Body of pancreas (tissue), 4 donors: ENCODE measurements at regions not wholly inside any gene's neighbourhood (a gene's known extent, or its start where the extent isn't known, plus 50 kb on each side); places are given as distances from the start of the nearest gene placed in this dataset.

Experiments
- ATAC-seq: fragments of 150-250 bp; one replicate; pipeline ENCODE4 v1.9.1; 2016
- DNase-seq, 4 donors: peaks; one replicate each; pipeline ENCODE4 v3.0.0-alpha.2; 2019
- H3K27ac ChIP-seq, 4 donors: fragments of 200-600 bp; sonication (generic); 1 replicate in 3 of 4; 2 replicates in 1 of 4; pipeline versions ENCODE4 v1.5.1 to v1.6.1; 2016 to 2019; ENCODE audit warnings: mild to moderate bottlenecking in 1 of 4, mixed read lengths in 1 of 4, moderate library complexity in 1 of 4
- H3K27me3 ChIP-seq, 2 donors: fragments of 200-600 bp; sonication (generic); one replicate each; pipeline ENCODE4 v1.6.0; 2016; ENCODE audit warnings: mild to moderate bottlenecking in 1 of 2
- H3K36me3 ChIP-seq, 2 donors: fragments of 200-600 bp; sonication (generic); replicated peaks in 1 of 2; 2 replicates each; pipeline ENCODE4 v1.5.1; 2016; ENCODE audit warnings: low read depth in 2 of 2; ENCODE audit not compliant: insufficient read depth in 1 of 2
- H3K4me1 ChIP-seq: fragments of 200-600 bp; sonication (generic); one replicate; pipeline ENCODE4 v1.6.0; 2016
- H3K4me3 ChIP-seq, 2 donors: fragments of 200-600 bp; sonication (generic); 1 replicate in 1 of 2; 2 replicates in 1 of 2; pipeline ENCODE4 v1.5.1; 2016 to 2019
- H3K9me3 ChIP-seq, 3 donors: fragments of 200-600 bp; sonication (generic); 1 replicate in 2 of 3; 2 replicates in 1 of 3; pipeline ENCODE4 v1.5.1; 2016
- POLR2A ChIP-seq, 3 donors: fragments of 450-650 bp; IDR thresholded peaks; one replicate each; pipeline ENCODE4 v1.6.1; 2016; ENCODE audit warnings: antibody characterized with exemption in 3 of 3, mild to moderate bottlenecking in 2 of 3
- WGBS, 2 donors: methylation state at CpG; one replicate each; pipeline ENCODE4 v1.1.5; 2017; 5-methylcytosine and 5-hydroxymethylcytosine counted together
- intact Hi-C: fragments of 100-400 bp; cut with DNase I; formaldehyde crosslinking; loops from one replicate; pipeline ENCODE4 v1.15.1; 2023
- TF ChIP-seq, protein P1 (sequence below), 7 experiments: fragments of 450-650 bp in 4 of 7; fragments of 200-600 bp in 3 of 7; sonication (generic) in 3 of 7; IDR thresholded peaks; one replicate each; pipeline ENCODE4 v1.5.1; 2016 to 2019; ENCODE audit warnings: antibody characterized with exemption in 7 of 7

DNA sequence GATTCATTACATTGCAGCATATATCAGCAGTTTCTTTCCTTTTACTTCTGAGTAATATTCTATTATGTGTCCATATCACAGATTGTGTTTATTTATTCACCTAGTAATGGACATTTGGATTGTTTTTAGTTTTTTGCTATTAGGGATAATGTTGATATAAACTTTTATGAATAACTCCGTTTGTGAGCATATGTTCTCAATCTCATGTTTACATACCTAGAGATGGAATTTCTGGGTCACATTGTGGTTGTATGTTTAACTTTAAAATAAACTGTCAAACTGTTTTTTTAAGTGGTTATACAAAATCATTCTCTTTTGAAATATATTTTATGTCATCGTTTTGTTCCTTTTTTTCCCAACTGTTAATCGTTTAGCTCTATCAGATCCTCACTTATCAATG is 311.6 kb downstream of the MMUT start:
- no peaks in the 10 kb centered on the region for H3K27me3 ChIP-seq
- intact Hi-C loops, result no loop called here
- no peaks in the 10 kb centered on the region for H3K36me3 ChIP-seq
- ATAC-seq (no peak), DNase-seq (no peak)
- no peak overlapping the region for H3K4me3 ChIP-seq
- TF ChIP-seq POLR2A (IDR thresholded peaks at IDR 0.05), result no peak
- TF ChIP-seq, protein P1, sequence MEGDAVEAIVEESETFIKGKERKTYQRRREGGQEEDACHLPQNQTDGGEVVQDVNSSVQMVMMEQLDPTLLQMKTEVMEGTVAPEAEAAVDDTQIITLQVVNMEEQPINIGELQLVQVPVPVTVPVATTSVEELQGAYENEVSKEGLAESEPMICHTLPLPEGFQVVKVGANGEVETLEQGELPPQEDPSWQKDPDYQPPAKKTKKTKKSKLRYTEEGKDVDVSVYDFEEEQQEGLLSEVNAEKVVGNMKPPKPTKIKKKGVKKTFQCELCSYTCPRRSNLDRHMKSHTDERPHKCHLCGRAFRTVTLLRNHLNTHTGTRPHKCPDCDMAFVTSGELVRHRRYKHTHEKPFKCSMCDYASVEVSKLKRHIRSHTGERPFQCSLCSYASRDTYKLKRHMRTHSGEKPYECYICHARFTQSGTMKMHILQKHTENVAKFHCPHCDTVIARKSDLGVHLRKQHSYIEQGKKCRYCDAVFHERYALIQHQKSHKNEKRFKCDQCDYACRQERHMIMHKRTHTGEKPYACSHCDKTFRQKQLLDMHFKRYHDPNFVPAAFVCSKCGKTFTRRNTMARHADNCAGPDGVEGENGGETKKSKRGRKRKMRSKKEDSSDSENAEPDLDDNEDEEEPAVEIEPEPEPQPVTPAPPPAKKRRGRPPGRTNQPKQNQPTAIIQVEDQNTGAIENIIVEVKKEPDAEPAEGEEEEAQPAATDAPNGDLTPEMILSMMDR (IDR thresholded peaks at IDR 0.05), result no peak
- H3K27ac ChIP-seq, result no peak overlapping the region
- no peaks in the 10 kb centered on the region for H3K4me1 ChIP-seq
- 35 to 39% methylated on average over 3 of the region's 3 CpGs for WGBS, 2 donors
- no peaks in the 10 kb centered on the region for H3K9me3 ChIP-seq

DNA sequence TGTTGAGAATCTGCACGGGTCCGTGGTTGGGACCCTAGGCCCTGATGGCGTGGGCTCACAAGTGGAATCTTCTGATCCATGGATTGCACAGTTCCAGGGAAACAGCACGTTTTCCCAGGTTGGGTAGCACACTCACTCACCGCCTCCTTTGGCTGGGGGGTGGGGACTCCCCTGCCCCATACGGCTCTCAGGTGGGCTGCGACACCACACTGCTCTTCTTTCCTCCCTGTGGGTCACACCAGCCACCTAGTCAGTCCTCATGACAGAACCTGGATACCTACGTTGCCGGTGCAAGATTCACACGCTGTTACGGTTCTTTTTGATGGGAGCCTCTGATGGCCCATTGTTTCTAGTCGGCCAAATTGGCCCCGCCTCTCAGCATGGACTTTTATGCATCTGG is 312.0 kb downstream of the MMUT start:
- Histone ChIP-seq H3K36me3 (no peaks in the 10 kb centered on the region), H3K4me3 (no peak overlapping the region), H3K27me3 (no peaks in the 10 kb centered on the region), H3K27ac (no peak overlapping the region), H3K4me1 (no peaks in the 10 kb centered on the region), H3K9me3 (no peaks in the 10 kb centered on the region)
- ATAC-seq (no peak), DNase-seq (no peak)
- intact Hi-C loops, result no loop called here
- TF ChIP-seq, protein P1 (IDR thresholded peaks at IDR 0.05), result no peak
- no peak for TF ChIP-seq POLR2A (IDR thresholded peaks at IDR 0.05)
- WGBS, 2 donors, result 65 to 80% methylated on average over 10 to 13 of the region's 13 CpGs

DNA sequence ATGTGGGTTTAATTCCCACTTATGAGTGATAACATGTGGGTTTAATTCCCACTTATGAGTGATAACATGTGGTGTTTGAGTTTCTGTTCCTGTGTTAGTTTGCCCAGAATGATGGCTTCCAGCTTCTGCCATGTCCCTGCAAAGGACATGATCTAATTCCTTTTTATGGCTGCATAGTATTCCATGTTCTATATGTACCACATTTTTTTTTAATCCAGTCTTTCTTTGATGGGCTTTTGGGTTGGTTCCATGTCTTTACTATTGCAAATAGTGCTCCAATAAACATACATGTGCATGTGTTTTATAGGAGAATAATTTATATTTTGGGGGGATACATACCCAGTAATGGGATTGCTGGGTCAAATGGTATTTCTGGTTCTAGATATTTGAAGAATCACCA is 317.8 kb downstream of the MMUT start:
- intact Hi-C loops, result no loop called here
- ATAC-seq (no peak), DNase-seq (no peak)
- Histone ChIP-seq H3K36me3 (no peaks in the 10 kb centered on the region), H3K4me3 (no peak overlapping the region), H3K27ac (no peak overlapping the region), H3K27me3 (no peaks in the 10 kb centered on the region), H3K4me1 (no peaks in the 10 kb centered on the region), H3K9me3 (no peaks in the 10 kb centered on the region)
- no peak for TF ChIP-seq POLR2A (IDR thresholded peaks at IDR 0.05)
- TF ChIP-seq, protein P1 (IDR thresholded peaks at IDR 0.05), result no peak

DNA sequence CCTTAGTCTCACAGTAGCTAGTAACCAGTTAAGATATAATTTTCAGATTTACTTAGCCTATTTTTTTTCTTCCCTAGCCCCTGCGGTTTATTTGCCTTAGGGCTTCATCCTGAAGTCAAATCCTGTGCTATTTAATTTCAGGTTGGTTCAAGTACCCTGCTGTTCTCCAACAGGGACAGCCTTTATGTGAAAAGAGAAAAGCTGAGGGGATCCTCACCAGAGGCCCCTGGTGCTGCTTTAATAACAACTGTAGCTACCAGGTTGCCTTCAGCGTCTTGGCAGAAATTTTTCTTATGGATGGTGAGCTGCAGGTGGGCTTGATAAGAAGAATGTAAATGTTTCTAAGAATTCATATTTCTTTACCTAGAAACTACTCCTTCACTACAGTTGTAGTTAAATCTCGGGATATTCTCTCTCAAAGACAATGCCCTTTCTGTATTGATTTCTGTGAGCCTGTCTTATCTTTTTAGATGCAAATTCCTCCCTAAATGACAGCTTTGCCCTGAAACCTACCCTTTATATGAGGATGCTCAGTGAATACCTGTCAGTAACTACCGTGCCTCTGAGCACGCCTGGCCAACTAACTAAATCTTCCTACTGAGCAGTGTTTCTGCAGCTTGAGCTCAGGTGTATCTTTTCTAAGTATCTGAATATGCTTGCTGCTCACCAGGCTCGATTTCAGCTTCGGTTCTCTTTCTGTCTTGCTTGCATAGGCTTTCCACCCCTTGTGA is 320.5 kb downstream of the MMUT start:
- DNase-seq (no peak), ATAC-seq (no peak)
- no peaks in the 10 kb centered on the region for H3K9me3 ChIP-seq
- no peak for TF ChIP-seq POLR2A (IDR thresholded peaks at IDR 0.05)
- TF ChIP-seq, protein P1 (IDR thresholded peaks at IDR 0.05), result no peak
- WGBS, 2 donors, result 11 to 13% methylated on average over 7 of the region's 7 CpGs
- H3K27ac ChIP-seq, result no peak overlapping the region
- no peaks in the 10 kb centered on the region for H3K36me3 ChIP-seq
- H3K27me3 ChIP-seq, result no peaks in the 10 kb centered on the region
- H3K4me3 ChIP-seq, result no peak overlapping the region
- H3K4me1 ChIP-seq, result no peaks in the 10 kb centered on the region
- intact Hi-C loops, result no loop called here

DNA sequence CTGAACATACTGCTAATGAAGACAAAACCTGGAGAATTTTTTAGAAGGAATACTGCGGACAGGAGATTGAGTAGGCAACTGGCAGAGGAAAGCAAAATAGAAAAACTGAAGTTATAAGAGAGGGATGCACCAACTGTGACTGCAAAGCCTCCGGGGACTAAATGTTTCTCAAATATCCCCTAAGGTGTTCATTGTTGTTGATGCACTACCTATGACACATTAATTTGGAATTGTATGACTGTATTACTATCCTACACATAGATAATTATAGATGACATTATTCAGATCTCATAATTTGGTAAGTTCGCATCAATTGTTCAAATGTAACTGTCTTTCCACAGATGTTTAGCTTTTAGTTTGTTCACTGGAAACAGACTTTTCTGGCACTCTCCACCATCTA is 341.1 kb downstream of the MMUT start:
- intact Hi-C loops, result no loop called here
- TF ChIP-seq, protein P1 (IDR thresholded peaks at IDR 0.05), result no peak
- no peak for TF ChIP-seq POLR2A (IDR thresholded peaks at IDR 0.05)
- Histone ChIP-seq H3K36me3 (no peaks in the 10 kb centered on the region), H3K9me3 (no peaks in the 10 kb centered on the region), H3K27ac (no peak overlapping the region), H3K4me1 (no peaks in the 10 kb centered on the region), H3K27me3 (no peaks in the 10 kb centered on the region), H3K4me3 (no peak overlapping the region)
- ATAC-seq (no peak), DNase-seq (no peak)
- WGBS, 2 donors, result 79% methylated on average over 3 of the region's 3 CpGs
